Retinal pigment epithelial cell (primary cell): ENCODE measurements at regions not wholly inside any gene's neighbourhood (a gene's known extent, or its start where the extent isn't known, plus 50 kb on each side); places are given as distances from the start of the nearest gene placed in this dataset.

ENCODE experiments used
- DNase-seq: peaks from one replicate; pipeline ENCODE4 v3.0.0-alpha.2; 2010; ENCODE audit warnings: low read depth
- H3K4me3 ChIP-seq: 2 replicates; pipeline ENCODE4 v1.5.1; 2011; ENCODE audit warnings: mild to moderate bottlenecking, low read length, control low read depth, moderate library complexity
- CTCF ChIP-seq: conservative IDR thresholded peaks from 2 replicates; pipeline ENCODE4 v1.5.1; 2011; ENCODE audit warnings: low read depth, low read length, control low read depth, inconsistent platforms

GRCh38 chr2:2413525-2413924, 82.5 kb upstream of the MYT1L start:
- no peak overlapping the region for H3K4me3 ChIP-seq
- DNase-seq = no peak
- no peak for TF ChIP-seq CTCF

GRCh38 chr2:2410987-2411386, 79.9 kb upstream of the MYT1L start:
- TF ChIP-seq CTCF = no peak
- H3K4me3 ChIP-seq = no peak overlapping the region
- no peak for DNase-seq

- DNase-seq = no peak
- TF ChIP-seq CTCF = no peak
- H3K4me3 ChIP-seq = no peak overlapping the region
These were observed 78.4 kb upstream of the MYT1L start for GRCh38 chr2:2409481-2409880.

- H3K4me3 ChIP-seq = no peak overlapping the region
- no peak for TF ChIP-seq CTCF
- no peak for DNase-seq
These were observed 74.7 kb upstream of the MYT1L start for GRCh38 chr2:2405780-2406179.

GRCh38 chr2:2400286-2401038, 69.4 kb upstream of the MYT1L start:
- H3K4me3 ChIP-seq = no peak overlapping the region
- DNase-seq = no peak
- TF ChIP-seq CTCF = no peak

GRCh38 chr2:2399396-2399795, 68.3 kb upstream of the MYT1L start:
- no peak for DNase-seq
- no peak overlapping the region for H3K4me3 ChIP-seq
- TF ChIP-seq CTCF = no peak

GRCh38 chr2:2392332-2392731, 61.3 kb upstream of the MYT1L start:
- no peak for DNase-seq
- TF ChIP-seq CTCF = no peak

More at GRCh38 chr2:2392332-2392731, 61.3 kb upstream of the MYT1L start:
- H3K4me3 ChIP-seq = no peak overlapping the region
